GM18909 (cell line): ENCODE measurements at regions not wholly inside any gene's neighbourhood (a gene's known extent, or its start where the extent isn't known, plus 50 kb on each side); places are given as distances from the start of the nearest gene placed in this dataset.
A peak's percentile ranks its signal among the peaks of the same experiment; 100 is the strongest.
"Not testable (repeated sequence)": the region's sequence is repeated elsewhere in the genome, so short reads cannot be mapped to it uniquely, and the experiment has no call there.

Experiments
- ATAC-seq: cut with Tn5 transposase; IDR thresholded peaks from one replicate; pipeline ENCODE4 v1.9.1; 2021; ENCODE audit warnings: mild to moderate bottlenecking; ENCODE audit not compliant: unreplicated experiment, poor library complexity

DNA sequence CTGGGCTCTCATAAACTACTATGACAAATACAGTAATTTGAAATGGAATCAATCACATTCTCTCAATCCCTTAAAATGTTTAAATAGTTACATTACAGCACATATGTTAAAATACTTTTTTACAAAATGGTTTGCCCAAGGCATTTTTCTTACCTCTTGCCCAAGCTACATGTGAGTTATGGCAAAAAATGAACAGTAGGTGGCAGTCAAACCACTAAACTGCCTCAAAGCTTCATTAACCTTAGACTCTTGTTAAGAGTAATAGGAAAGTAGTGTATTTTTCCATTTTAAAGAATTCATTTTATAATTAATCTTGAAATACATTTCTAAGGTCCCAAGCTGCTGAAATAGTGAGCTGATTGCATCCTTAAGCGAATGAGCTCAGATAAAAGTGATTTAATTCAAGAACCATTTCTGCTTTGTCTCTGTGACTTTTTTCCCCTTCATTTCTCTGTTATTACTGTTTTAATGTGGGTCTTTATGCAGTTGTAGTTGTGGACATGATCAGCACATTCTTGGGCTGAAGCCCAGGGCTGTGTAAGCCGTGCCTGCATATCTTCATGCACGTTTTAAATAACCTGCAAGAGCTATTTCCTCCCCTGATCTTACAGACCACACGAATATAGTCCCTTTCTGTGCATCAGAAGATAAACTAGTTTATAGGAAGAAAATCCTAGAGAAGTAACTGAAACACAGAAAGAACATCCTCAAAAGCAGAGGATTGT lies 311.8 kb downstream of the LNPK start:
- ATAC-seq: peak; percentile 84

DNA sequence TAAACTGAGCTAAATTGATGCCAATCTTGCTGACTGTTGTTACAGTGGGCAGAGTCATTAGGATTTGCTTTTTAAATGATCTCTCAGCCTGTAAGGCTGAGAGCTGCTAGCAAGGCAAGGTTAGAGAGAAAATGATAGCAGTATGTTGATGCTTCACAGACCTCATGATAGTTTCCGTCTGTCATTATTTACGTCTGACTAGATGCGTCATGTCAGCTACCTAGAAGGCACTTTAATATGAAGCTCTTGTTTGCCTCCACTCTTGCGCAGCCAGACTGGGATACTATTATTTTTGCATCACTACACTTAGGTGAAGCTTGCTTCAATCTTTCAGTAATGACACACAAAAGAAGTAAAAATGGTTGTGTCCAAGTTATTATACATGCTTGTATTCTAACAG lies 313.8 kb downstream of the LNPK start:
- ATAC-seq: no peak

DNA sequence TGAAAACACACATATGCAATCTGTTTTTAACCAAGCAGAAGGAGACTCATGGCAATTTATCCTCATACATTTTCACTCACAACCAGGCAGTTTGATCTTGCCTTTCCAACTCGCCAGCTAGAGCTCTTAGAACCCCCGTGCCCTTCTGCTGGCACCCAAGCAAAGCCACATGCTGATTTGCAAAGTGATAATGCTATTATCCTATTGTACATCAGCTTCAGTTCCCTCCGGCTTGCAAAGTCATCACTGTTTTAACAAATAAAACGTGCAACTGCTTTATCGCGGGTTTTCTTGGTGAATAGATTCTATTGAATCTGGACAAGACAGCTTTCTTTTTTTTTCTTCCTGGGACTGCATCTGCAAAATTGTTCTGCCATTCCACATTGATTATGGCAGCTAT lies 314.6 kb downstream of the LNPK start:
- no peak for ATAC-seq

DNA sequence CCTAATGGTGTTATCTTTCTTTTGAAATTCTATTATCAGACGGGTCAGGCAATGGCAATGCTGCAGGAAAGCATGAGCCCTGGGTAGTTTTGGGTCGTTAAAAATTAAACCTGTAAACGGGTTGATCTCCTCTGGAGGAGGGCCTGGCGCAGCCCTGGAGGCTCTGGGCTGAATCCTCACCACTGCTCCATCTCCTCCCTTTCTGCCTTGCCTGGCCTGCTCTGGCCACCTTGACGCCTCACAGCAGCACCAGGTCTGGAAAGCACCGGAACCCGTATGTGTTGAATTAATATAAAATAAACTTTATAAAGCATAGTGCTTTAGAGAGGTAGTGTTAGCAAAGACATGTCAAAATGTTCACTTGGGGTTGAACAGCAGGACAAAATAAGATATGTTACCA lies 316.1 kb downstream of the LNPK start:
- no peak for ATAC-seq

DNA sequence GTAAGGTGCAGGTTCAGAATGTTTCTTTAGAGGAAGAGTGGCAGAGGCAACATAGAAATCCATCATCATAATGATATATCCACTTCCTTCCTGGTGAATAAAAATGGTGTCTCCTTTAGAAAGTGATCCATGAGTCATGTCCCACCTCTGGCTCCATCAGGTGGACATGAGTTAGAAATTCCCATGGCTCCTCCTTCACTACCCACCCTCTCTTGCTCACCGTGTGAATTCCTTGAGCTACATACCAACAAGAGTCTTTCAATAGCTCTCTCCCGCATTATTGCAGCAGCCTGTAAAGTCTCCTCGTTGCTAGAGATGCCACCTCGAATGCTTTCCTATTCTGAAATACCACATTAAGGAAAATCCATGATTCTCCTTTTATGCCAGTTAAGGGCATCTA lies 317.6 kb downstream of the LNPK start:
- no peak for ATAC-seq

DNA sequence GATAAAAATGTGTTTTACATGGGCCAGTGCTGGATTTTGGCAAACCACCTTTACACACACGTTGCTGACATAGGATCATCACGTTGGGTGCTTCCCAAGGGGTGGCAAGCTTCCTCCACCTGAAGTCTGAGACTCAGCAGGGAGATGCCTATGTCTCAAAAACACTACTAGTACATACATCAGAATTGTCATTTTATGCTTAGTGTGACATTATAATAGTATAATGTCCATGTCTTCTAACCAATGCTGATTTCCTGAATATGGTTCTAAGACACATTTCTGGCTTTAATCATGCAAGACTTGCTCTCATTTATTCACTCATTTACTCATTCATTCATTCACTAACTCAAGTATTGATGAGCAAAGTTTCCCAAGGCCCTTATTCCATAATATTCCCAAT lies 322.3 kb downstream of the LNPK start:
- no peak for ATAC-seq

DNA sequence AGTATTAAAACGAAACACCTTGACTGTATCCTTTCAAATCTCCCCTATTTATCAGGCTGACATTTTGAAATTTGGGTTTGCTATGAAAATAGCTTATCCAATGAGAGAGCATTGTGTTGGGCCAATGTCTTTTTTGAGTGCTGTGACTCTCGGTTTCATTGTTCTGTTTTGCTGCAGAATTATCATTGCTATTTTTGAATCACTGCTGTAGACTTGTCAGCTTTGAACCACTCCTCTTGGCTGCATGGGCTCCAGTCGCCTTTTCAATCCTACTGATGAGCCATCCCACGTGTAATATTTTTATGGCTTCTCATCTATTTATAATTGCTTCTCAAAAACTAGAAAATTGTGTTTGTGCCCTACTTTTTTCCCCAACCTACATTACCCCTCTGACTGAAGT lies 322.8 kb downstream of the LNPK start:
- ATAC-seq: no peak

DNA sequence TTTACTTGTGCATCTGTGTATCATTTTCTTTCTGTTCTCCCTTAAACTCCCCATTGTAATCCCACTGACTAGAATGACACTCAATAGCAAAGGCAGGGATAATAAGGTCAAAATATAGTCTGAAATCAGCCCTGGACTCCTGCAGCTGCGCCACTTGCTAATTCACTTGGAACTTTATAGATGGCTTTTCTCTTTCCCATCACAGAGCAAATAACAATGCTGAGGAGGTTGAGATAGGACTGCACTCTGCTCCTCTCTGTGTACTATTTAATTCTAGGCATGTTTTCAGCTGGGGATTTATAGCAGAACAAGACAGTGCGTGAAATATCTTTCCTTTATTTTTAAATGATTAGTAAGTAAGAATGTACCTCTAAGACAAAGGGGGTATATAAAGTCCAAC lies 324.2 kb downstream of the LNPK start:
- no peak for ATAC-seq

DNA sequence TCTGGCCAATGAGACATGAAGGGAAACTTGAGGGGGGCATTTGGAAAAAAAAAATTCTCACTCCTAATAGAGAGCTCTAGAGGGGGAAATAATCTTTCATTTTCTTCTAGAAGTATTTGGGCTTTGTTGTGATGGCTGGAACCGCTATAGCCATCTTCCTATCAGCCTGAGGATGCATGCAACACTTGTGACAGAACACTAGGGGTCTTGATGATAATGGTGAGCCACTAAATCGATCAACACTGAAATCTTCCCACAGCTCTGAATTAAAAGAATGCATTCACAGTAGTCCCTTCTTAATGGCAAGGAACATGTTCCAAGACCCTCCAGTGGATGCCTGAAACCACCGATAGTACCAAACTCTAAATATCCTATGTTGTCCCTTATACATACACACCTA lies 325.3 kb downstream of the LNPK start:
- ATAC-seq: no peak

DNA sequence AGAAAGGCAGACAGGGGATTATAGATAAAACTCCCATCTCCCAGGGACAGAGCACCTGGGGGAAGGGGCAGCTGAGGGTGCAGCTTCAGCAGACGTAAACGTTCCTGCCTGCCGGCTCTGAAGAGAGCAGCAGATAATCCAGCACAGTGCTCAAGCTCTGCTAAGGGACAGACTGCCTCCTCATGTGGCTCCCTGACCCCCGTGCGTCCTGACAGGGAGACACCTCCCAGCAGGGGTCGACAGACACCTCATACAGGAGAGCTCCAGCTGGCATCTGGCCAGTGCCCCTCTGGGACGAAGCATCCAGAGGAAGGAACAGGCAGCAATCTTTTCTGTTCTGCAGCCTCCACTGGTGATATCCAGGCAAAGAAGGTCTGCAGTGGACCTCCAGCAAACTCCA lies 333.3 kb downstream of the LNPK start:
- ATAC-seq: not testable (repeated sequence)

DNA sequence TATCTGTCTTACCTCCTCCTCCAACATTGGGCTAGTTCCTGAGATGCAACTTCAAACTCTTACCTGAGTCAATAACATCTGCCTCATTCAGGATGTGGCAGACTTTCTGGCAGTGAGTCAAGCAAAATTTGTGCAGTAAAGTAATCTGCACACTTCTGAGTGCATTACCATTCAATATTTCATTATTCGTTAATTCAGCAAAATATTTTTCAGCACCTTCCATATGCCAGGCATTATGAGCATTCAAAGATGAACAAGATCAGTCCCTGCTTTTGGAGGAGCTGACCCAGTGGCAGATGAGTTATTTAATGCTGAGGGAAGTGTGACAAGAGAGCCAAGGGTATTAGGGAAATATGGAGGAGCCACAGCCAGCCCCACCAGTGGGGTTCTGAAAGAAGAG lies 339.7 kb downstream of the LNPK start:
- no peak for ATAC-seq

DNA sequence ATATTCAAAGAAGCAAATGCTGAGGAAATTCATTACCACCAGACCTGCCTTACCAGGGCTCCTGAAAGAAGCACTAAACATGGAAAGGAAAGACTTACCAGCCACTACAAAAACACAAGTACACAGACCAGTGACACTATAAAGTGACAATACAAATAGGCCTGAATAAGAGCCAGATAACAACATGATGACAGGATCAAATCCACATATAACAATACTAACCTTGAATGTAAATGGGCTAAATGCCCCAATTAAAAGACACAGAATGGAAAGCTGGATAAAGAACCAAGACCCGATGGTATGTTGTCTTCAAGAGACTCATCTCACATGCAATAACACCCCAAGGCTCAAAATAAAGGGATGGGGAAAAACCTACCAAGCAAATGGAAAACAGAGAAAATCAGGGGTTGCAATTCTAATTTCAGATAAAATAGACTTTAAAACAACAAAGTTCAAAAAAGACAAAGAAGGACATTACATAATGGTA lies 353.4 kb downstream of the LNPK start:
- ATAC-seq: no peak

DNA sequence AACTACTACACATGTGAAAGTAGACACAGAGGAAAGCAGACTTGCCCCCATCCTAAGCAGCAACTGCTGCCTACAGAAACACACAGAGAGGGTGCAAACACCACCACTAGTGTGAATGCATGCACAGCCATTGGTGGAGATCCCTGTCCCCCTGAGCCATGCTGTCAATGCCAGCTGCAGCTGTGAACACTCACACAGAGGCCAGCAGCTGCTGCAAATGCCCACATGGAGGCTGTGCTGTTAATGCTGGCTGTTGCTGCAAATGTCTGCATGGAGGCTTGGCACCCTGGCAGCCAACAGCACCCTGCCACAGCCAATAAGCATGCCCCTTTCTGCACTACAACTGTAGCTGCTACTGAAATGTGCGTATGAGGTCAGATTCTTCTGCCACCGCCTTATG lies 355.0 kb downstream of the LNPK start:
- ATAC-seq: no peak

DNA sequence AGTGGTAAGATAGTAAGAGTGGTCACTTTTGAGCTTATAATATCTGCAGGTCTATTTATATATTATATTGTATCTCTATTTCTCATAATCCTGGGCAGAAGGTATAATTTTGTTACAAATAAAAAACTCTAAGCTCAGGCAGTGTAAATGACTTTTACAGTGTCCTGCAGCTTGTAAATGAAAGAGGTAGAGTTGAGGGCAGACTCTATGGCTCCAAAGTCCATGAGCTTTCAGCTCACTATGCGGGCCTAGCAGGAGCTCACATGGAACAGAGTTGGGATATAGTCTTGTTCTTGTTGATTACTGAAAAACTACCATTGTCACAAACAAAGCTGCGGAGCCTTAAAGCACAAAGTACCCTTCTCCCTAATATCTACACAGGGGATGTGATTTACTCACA lies 361.4 kb downstream of the LNPK start:
- no peak for ATAC-seq

DNA sequence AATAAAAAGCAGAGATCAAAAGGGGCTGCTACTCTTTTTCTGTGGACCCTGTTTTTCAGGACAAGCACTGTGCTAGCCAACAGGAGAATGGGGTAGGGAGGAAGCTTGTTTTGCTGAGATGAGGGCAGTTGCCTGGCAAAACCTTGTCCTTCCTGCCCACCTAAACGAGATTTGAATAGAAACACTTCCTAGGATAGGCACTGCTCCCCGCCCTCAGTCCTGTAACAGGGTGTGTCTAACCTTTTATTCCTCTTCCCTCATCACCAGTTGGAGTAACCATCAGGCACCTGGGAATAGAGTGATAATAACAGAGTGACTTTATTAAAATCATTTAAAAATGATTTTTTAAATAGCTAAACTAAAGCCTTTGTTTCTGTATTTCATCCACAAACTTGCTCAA lies 368.8 kb downstream of the LNPK start:
- no peak for ATAC-seq

DNA sequence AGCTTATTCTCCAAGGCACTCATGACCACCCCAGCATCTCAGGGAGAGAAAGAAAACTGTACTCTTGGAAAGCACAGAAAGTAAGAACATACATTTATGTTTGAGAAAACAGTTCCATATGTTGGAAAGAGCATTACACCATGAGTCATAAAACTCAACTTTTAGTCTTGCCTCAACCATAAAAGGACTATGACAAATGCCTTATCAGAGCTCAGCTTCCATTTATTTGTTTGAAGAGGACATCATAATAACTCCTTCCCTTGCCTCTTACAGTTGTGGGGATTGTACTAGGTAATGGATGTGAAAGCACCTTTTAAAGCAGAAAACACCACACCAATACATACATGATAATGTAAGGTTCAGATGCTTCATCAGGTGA lies 370.8 kb downstream of the LNPK start:
- ATAC-seq: no peak

DNA sequence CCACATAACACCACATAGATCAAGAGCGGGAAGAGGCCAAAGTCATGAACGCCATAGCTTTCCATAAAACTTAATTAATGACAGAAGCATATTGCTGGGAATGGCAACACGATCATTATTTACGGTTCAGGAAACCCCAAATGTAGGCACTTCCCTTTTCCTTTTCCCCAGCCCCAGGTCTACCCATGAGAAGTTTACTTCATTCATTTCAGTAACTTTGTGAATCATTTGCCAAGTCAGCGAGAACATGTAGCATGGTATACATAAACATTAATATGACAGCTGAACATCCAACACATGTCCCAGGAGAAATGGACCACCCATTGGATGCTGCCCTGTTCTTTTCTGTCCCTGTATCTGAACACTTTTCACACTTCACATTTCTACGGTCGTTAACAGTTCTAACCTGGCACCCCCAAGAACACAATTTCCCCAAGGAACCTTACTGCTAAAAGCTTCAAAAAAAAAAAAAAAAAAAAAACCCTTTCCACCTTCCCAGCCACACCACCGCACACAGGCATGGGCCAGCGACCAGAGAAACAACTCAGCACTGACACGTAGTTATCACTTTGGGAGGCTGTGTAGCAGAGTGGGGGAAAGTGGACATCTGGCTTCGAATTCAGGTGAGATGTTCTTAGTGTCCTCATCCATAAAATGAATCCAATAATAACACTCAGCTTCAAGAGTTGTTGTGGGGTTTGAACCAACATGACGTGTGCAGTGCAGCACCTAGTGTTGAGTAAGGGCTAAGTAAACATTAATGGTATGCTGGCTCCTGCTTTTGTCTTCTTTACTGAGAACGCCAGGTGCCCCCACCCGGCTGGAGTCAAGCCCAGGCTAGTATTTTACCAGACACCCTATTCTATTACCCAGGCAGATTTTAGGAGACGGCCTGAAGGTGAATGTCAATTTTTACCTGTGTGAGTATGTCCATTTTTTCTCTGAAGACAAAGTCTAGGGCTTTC lies 371.5 kb downstream of the LNPK start:
- no peak for ATAC-seq

DNA sequence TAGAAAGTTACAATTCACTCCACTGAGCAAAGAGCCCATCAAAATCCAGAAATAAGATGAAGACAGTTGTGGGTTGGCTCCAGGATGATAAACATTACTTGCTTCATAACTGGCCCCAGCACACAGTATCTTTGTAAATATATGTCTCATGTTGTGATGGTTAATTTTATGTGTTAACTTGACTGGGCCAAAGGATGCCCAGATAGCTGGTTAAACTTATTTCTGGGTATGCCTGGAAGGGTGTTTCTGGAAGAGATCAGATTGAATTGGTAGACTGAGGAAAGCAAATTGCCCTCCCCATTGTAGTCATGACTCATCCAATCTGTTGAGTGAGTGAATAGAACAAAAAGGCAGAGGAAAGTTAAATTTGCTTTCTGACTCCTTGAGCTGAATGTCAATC lies 373.8 kb downstream of the LNPK start:
- no peak for ATAC-seq

DNA sequence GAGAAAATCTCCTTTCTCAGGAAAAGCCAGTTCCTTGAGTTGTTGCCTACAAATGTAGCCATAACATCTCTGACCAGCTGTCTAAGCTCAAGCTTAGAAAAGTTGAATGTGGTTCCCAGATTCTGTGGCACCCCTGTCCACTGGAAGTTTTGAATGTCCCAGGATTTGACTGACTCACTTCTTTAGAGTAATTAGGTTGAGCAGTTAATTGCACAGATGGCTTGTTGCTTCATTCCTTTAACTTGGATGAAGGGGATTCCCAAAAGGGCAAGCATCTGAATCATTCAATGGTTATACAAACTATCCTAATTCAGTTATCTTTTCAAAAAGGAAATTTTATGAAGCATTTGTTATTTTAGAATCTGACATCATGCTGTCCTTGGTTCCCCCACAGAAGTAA lies 374.7 kb downstream of the LNPK start:
- no peak for ATAC-seq

DNA sequence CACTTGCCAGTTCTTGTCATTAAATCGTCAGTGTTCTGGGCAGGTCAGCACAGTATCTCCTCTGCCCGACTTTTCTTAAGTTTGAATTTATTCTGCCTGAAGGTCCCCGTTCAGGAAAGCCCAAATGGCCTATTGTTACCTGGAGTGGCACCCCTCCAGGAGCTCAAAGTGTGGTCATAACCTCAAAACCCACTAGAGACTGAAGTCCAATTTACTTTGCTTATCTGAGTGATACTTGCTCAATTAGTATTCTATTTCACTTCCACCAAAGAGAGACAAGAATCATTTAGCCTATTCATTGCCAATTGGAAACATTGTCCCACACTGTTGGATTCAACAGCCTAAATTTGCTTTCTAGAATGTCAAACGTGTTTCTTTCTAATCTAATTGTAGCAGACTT lies 375.3 kb downstream of the LNPK start:
- ATAC-seq: no peak

DNA sequence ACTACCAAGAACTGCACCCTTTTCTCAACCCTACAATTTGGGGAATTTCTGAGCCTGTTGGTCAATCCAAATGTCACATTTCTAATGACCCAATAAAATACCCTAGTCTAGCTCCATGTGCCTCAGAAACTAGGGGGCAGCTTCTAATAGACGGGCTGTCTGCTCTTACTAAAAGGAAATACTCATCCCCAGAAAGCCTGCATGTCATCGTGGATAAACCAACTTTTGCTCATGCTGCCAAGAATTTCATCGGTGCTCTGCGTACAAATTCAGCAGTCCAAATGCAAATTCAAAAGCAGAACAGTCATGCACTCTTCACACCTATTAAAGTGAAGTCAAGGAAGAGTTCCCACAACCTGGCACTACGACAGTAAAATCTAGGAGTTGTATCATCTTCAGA lies 377.3 kb downstream of the LNPK start:
- no peak for ATAC-seq
